IPS DF 4.7 (cell line): ENCODE measurements at regions not wholly inside any gene's neighbourhood (a gene's known extent, or its start where the extent isn't known, plus 50 kb on each side); places are given as distances from the start of the nearest gene placed in this dataset.

Experiments
- DNase-seq: peaks from one replicate; pipeline ENCODE4 v3.0.0-alpha.2; 2013; ENCODE audit warnings: low spot score; ENCODE audit errors: extremely low read depth

DNA sequence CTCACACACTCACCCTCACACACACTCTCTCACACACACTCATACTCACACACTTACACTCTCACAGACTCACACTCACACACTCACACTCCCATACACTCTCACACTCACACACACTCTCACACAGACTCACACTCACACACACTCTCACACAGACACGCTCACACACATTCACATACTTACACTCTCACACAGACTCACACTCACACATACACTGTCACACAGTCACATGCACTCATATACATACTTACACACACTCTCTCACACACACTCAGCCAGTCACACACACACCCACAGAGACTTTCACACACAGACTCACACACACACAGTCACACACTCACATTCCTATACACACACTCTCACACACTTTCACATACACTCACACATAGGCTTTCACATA, 1478.8 kb downstream of the BRD1 start:
- DNase-seq, result no peak

DNA sequence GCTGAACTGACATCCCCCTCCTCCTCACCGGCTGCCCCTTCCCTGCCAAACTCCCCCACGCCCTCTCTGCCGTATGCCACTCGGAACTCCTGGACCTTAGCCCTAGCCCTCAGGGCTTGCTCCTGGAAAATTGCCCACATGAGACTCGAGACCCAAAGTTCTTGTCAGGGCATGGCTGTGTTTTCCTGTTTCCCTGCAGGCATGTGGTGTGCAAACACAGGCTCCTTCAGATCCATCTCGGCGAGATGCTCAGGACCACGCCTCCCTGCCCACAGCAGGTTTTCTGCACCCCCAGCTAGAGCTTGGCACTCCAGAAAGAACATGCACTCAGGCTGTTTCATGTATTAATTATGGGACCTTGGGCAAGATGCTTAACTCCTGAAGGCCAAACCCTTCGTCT, 1480.4 kb downstream of the BRD1 start:
- no peak for DNase-seq

- no peak for DNase-seq
Measured at GRCh38 chr22:48346911-48347310, 1480.8 kb downstream of the BRD1 start.

DNA sequence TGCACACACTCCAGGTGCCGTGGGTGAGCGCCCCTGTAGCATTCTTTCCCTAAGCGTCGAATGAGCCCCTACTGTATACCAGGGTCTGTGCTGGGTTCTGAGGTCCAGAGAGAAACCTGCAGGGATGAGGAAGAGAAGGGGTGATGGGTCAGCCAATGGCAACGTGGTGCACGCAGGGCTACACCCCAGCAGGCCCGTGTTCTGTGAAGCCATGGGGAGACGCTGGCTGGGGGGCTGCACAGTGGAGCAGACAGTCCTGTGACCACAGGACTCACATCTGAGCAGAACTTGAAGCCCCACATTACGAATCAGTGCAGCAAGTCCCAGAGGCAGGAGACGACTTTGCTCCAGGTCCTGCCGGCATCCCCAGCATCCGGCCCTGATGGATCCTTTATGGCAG, 1481.4 kb downstream of the BRD1 start:
- DNase-seq, result no peak

DNA sequence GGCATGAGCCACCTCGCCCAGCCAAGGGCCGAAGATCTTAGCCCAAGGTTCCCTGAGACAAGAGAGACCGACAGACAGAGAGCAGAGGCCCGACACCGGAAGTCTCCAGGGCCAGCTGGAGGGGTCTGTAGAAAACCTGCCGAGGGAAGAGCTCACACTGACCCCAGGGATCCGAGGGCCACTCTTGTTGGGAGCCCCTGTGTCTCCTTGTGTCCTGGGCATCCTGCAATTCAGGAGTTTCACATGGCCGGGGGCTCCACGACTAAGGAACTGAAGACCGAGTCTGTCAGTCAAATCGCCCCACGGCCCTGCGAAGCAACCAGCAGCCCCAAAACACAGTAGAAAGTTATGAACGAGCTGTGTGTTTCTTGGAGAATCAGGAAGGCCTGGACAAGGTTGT, 1482.0 kb downstream of the BRD1 start:
- no peak for DNase-seq

DNA sequence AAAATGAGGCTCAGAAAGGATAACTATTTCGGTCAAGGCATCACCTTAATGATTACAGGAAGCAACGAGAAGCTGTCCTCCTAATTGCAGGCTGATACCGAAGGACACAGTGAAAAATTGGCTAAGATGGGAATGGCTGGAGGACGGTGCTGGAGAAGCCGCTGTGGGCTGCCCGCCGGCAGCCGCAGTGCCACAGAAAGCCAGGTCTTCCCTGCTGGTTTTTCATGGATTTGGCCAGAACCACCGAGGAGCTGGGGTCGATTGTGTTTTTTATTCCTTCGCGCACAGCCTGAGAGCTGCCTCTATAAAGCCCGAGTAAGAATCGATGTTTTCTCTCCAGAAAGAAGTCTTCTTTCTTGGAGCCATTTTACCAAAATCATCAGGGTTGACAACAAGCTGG, 1484.2 kb downstream of the BRD1 start:
- DNase-seq, result no peak

GRCh38 chr22:48342732-48343131, 1484.9 kb downstream of the BRD1 start:
- DNase-seq, result no peak

DNA sequence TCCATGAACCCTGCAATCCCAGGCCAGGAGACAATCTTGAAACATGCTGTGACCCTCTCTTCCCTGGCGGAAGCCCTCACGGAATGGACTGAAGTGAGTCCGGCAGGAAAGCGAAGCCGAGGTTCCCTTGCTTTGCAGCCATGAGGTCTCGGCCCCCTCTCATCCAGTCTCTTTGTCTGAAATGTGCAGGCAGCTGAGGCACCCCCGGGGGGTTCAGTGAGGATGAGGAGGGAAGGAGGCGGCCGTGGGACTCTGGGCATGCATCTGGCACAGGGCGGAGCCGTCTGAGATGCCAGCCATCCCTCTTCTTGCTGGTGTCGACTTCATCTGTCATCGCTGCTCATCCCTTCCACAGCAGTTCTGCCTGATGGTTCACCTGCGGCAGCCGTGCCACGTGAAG, 1485.7 kb downstream of the BRD1 start:
- no peak for DNase-seq

- DNase-seq, result no peak
Measured at GRCh38 chr22:48340727-48341709, 1486.7 kb downstream of the BRD1 start.

GRCh38 chr22:48340191-48340590, 1487.5 kb downstream of the BRD1 start:
- DNase-seq, result no peak

DNA sequence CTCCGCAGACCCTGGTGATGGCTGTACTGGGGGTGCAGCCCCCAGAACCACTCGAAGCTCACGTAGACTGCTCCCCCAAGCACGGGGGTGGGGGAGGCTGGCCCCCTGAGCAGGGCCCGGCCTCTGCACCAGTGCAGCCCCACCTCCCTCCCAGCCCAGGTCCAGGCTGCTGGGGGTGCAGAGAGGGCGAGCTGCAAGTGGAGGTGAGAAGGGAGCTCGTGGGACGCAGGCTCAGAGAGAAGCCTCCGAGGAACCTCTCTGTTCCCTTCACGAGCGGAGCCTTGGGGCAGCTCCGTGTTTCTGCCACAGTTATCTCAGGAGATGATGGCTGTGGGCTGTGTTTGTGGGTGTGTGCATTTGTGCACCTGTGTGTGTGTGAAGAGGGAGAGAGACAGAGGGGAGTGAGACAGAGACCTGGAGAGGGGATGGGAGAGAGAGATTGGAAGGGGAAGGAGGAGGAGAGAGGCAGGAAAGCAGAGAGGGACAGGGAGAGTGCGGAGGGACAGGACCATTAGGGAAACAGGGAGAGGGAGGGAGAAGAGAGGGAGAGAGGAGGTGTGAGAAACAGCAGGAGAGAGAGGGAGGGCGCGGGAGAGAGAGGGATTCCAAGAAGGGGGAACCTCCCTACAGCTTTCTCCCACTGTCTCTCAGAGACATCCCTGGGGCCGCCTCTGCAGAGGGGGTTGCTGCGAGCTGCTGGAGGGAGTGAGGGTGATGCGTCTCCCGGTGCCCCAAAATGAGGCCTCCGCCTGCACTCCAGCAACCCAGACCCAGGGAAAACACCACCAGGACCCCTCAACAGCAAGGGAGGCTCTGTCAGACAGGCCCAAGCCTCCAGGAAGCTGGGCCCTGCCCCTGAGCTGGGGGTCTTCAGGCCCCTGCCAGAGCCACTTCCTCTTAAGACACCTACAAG, 1488.6 kb downstream of the BRD1 start:
- DNase-seq, result no peak

GRCh38 chr22:48337957-48338792, 1489.5 kb downstream of the BRD1 start:
- DNase-seq, result no peak

DNA sequence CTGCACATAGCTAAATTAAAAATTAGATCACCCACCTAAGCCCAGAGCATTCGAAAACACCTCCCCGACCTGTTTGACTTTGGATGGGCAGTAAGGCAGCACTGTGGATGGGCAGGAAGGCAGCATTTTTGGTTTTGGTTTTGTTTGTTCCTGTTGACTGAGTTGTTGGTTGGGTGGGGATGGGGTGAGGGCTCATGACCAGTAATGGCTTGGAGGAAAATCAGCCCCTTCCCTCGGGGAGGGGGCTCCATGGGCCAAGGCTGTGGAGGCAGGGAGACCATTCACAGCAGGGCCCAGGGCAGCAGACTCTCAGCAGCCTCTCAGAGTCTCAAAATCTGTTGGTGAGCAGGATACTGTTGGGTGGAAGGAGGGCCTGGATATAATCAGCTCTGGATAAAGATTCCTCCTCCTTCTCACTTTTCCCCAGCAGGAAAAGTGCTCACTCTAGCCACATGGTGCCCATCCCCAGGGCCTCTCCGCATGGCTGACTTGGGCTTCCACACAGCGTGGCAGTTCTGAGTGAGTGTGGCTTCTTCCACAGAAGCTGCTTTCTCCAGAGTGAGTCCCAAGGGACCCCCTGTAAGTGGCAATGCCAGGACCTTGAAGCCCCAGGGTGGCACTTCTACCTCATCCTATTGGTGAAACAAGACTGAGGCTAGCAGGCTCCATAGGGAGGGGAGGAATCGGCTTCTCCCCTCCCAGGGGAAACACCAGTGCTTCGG, 1491.2 kb downstream of the BRD1 start:
- no peak for DNase-seq

DNA sequence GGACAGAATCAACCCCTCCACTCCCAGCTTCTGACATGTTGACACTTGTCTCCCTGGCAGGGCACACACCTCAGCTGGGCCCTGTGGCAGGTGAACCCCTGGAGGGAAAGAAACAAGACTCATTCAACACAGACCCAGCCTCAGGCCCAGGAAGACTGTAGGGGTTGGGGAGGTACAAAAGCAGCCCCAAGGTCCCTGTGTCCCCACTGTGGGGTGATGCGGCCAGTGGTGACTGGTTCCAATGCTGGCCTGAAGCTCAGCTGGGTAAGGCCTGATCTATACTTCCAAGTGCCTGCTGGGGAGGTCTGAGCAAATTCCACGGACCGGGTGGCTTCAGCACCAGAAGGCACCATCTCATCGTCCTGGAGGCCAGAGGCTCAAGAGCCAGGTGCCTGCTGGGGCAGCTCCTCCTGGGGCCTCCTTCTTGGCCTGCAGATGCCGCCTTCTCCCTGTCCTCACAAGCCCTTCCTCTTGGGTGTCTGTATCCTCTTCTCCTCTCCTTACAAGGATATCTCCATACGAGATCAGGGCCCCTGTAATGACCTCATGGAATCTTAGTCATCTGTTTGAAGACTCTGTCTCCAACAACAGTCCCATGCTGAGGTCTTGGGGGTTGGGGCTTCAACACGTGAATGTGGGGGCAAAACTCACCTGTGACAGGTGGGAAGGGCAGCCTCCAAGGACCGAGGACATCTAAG, 1492.1 kb downstream of the BRD1 start:
- no peak for DNase-seq

DNA sequence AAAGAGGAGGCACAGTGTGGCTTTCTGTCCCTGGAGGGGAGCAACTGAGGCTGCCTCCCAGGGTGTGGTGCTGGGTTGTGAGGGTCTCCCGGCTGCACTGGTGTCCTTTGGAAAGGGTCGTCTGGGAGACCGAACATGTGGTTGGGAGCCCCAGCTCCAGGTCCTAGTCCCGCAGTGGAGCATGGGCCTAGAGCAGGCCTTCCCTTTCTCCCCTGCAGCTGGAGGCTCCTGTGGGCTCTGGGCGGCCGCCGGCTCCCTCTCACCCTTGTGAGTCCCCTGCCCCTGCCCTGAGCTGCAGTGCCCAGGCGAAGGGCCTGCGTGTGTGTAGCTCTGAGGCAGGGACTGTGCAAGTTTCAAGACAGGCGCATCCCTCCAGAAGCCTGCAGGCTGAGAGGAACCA, 1492.7 kb downstream of the BRD1 start:
- DNase-seq, result no peak

DNA sequence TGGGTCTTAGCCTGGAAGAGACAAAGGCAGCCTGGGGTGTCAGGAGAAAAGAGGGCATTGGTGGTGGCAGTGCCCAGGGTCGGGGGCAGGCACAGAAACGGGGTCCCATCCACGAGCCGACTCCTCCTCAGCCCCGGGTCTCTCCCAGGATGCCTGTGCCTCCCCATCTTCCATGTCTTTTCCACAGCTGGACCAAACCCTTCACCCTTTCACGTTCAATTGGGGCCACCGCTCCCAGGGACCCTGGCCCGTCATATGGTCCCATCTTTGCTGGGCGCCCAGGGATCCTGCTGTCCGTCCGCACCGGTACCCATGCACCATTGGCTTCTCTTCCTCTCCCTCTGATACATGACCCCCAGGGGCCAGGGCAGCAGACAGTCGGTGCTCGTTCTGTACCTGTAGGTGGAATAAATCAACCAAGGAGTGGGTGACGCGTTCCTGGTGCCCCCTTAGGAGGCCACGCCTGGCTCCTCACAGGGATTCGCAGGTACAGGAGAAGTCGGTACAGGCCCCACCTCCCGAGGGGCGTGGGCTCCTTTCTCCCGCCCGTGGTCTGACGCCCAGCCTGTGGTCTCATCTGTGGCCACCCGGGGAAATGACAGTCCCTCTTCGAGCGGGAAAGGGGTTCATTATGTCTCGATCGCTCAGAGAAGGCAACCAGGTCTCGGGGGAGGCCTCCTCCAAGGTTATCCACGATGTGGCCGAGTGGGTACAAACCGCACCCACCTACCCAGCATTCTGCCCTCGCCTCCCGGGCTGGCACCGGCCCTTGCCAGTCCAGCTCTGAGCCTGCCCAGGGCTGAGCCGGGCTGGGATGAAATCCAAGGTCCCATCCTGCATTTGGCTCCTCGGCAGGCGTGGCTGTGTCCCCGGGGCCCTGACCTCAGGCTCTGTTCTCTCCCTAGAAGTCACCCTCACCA, 1493.6 kb downstream of the BRD1 start:
- DNase-seq, result no peak

- no peak for DNase-seq
Measured at GRCh38 chr22:48333323-48333763, 1494.3 kb downstream of the BRD1 start.

DNA sequence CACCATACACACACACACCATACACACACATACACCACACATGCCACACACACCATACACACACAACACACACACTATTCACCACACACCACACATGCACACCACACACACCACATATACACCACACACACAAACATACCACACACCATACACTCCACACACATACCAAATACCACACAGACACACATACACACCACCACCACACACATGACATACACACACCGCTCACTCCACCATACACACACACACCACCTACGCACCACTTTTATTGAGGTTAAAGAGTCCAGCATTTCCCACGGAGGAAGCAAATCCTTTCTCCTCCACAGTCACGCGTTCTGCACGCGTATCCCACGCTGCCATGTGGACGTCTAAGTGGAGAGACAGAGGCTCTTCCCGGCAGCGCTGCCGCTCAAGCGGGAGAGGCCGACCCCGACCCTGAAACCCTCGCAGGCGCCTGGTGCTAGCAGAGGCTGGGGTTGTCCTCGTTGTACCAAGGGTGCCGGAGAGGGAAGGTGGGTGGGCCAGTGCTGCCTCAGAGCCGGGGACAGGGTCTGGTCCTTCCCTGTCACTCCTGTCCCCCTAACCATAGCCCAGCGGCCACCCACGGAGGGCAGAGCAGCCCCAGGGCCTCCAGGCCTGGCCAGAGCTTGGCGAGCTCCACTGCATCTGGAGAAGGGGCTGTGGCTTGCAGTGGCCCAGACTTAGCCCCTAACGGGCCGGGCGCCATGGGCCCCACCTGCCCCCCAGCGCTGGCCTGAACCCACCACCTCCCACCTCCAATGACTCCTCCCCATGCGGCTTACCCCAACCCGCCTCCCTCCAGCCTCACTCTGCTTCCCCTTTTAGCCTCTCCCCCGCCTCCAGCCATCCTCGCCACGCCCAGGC, 1495.0 kb downstream of the BRD1 start:
- no peak for DNase-seq
